Endothelial cell of umbilical vein (primary cell): ENCODE measurements at regions not wholly inside any gene's neighbourhood (a gene's known extent, or its start where the extent isn't known, plus 50 kb on each side); places are given as distances from the start of the nearest gene placed in this dataset.

Source experiments
- BruUV-seq: library from RNA; stranded (reverse); fragments of 400-500 nt; replicated peaks from 2 replicates; lab custom pipeline; 2021; lab: Mats Ljungman, UMichigan
- CTCF ChIA-PET: fragments of 300-600, 350-600 bp; sonication (Branson Sonifier 250); formaldehyde crosslinking; loops from one replicate; lab custom pipeline; 2021; ENCODE audit warnings: antibody characterized with exemption, inconsistent platforms; lab: Charles Lee
- POLR2A ChIA-PET: fragments of 300-600, 350-600 bp; sonication (Branson Sonifier 250); formaldehyde crosslinking; loops from one replicate; lab custom pipeline; 2021; ENCODE audit warnings: antibody characterized with exemption, inconsistent platforms; lab: Charles Lee
- DNase-seq: peaks from one replicate; pipeline ENCODE4 v3.0.0-alpha.2; 2011; ENCODE audit warnings: low read depth, low spot score
- FAIRE-seq: peaks from 2 replicates; lab custom pipeline; 2011; peaks lifted over from hg19 to GRCh38; lab: Jason Lieb, UNC
- H2AFZ ChIP-seq: 2 replicates; pipeline ENCODE4 v1.6.0; 2012; ENCODE audit warnings: low read depth, low read length, control low read depth, inconsistent platforms
- H3K27ac ChIP-seq: 2 replicates; pipeline ENCODE4 v1.5.1; 2011; ENCODE audit warnings: low read depth, mild to moderate bottlenecking, control low read depth, low read length, moderate library complexity; ENCODE audit not compliant: insufficient read depth
- H3K27me3 ChIP-seq, 2 experiments: 2 replicates each; pipeline versions ENCODE4 v1.6.0 to v1.6.1; 2011; ENCODE audit warnings: low read length in 2 of 2, mixed read lengths in 1 of 2; ENCODE audit not compliant: control insufficient read depth in 2 of 2, insufficient read depth in 2 of 2
- H3K36me3 ChIP-seq, 2 experiments: 2 replicates in 1 of 2; 3 replicates in 1 of 2; pipeline ENCODE4 v1.5.1; 2011; ENCODE audit warnings: low read length in 2 of 2, mild to moderate bottlenecking in 1 of 2, moderate library complexity in 1 of 2; ENCODE audit not compliant: control insufficient read depth in 2 of 2, insufficient read depth in 2 of 2; ENCODE audit errors: extremely low read depth in 1 of 2
- H3K4me1 ChIP-seq: 3 replicates; pipeline ENCODE4 v1.5.1; 2011; ENCODE audit warnings: mild to moderate bottlenecking, low read length; ENCODE audit not compliant: control insufficient read depth, insufficient read depth; ENCODE audit errors: extremely low read depth
- H3K4me2 ChIP-seq: 2 replicates; pipeline ENCODE4 v1.6.1; 2011; ENCODE audit warnings: low read length, control low read depth, mixed read lengths; ENCODE audit not compliant: insufficient read depth
- H3K4me3 ChIP-seq, 3 experiments: fragments of 200-600 bp in 1 of 3; sonication (generic), shearing (Covaris generic) in 1 of 3; replicated peaks in 1 of 3; 2 replicates each; pipeline ENCODE4 v1.5.1; 2011 to 2016; ENCODE audit warnings: control low read depth in 3 of 3, low read length in 3 of 3, mild to moderate bottlenecking in 2 of 3, inconsistent platforms in 1 of 3, low read depth in 1 of 3, moderate library complexity in 1 of 3; ENCODE audit not compliant: insufficient read depth in 1 of 3
- H3K79me2 ChIP-seq: 2 replicates; pipeline ENCODE4 v1.6.0; 2012; ENCODE audit warnings: low read length, inconsistent platforms; ENCODE audit not compliant: control insufficient read depth, insufficient read depth
- H3K9ac ChIP-seq: replicated peaks from 2 replicates; pipeline ENCODE3; 2011; ENCODE audit warnings: low read length, control low read depth; ENCODE audit not compliant: insufficient read depth; ENCODE audit errors: extremely low read depth
- H3K9me1 ChIP-seq: replicated peaks from 3 replicates; pipeline ENCODE4 v1.6.0; 2011; ENCODE audit warnings: mild to moderate bottlenecking, low read length; ENCODE audit not compliant: control insufficient read depth, insufficient read depth; ENCODE audit errors: extremely low read depth
- H3K9me3 ChIP-seq: replicated peaks from 2 replicates; pipeline ENCODE4 v1.5.1; 2012; ENCODE audit warnings: low read length, inconsistent platforms; ENCODE audit not compliant: control insufficient read depth, insufficient read depth
- H4K20me1 ChIP-seq: replicated peaks from 2 replicates; pipeline ENCODE3; 2011; ENCODE audit warnings: mild to moderate bottlenecking, low read length; ENCODE audit not compliant: control insufficient read depth, insufficient read depth; ENCODE audit errors: extremely low read depth
- CTCF ChIP-seq, 2 donors: IDR thresholded peaks; 1 replicate in 1 of 2; 2 replicates in 1 of 2; pipeline ENCODE4 v1.5.1; 2011; ENCODE audit warnings: low read length in 2 of 2, mild to moderate bottlenecking in 2 of 2, moderate library complexity in 2 of 2, control low read depth in 1 of 2, inconsistent platforms in 1 of 2, low read depth in 1 of 2; ENCODE audit not compliant: insufficient read depth in 1 of 2; ENCODE audit errors: extremely low read depth in 1 of 2
- EZH2 ChIP-seq: IDR thresholded peaks from 2 replicates; pipeline ENCODE4 v1.6.1; 2012; ENCODE audit warnings: borderline replicate concordance, low read depth, mild to moderate bottlenecking, moderate library complexity, low read length, inconsistent platforms; ENCODE audit not compliant: severe bottlenecking
- FOS ChIP-seq: IDR thresholded peaks from 2 replicates; pipeline ENCODE4 v1.6.1; 2011; ENCODE audit warnings: mild to moderate bottlenecking, low read length, moderate library complexity, borderline replicate concordance; ENCODE audit not compliant: insufficient read depth
- GATA2 ChIP-seq: IDR thresholded peaks from 2 replicates; pipeline ENCODE4 v1.7.0; 2011; ENCODE audit warnings: low read depth, mild to moderate bottlenecking, moderate library complexity, mixed read lengths, low read length; ENCODE audit not compliant: insufficient read length, insufficient read depth
- JUN ChIP-seq: IDR thresholded peaks from 2 replicates; pipeline ENCODE4 v1.6.1; 2011; ENCODE audit warnings: borderline replicate concordance, low read depth; ENCODE audit not compliant: insufficient read length, insufficient read depth
- MAX ChIP-seq: IDR thresholded peaks from 2 replicates; pipeline ENCODE4 v1.6.1; 2011; ENCODE audit not compliant: insufficient read depth, insufficient read length
- MYC ChIP-seq: IDR thresholded peaks from one replicate; pipeline ENCODE4 v1.6.1; 2011; ENCODE audit warnings: mild to moderate bottlenecking, low read depth, low read length
- POLR2A ChIP-seq: IDR thresholded peaks from 2 replicates; pipeline ENCODE4 v1.6.1; 2012; ENCODE audit warnings: low read depth, mild to moderate bottlenecking, control low read depth, low read length
- POLR2AphosphoS5 ChIP-seq: IDR thresholded peaks from 2 replicates; pipeline ENCODE4 v1.6.1; 2012; ENCODE audit warnings: low read depth, mild to moderate bottlenecking, control low read depth, low read length, moderate library complexity; ENCODE audit not compliant: insufficient read depth
- dilution Hi-C: fragments of 300-500 bp; cut with MboI; formaldehyde crosslinking; loops from one replicate; pipeline ENCODE4 v1.15.0; 2019; ENCODE audit warnings: low sequenced_read_pairs; ENCODE audit not compliant: extremely low pct_ligation_motif_present
- intact Hi-C: fragments of 100-400 bp; cut with micrococcal nuclease; formaldehyde crosslinking; loops from one replicate; pipeline ENCODE4 v1.10.0; 2022

- intact Hi-C loops: no loop called here
- H3K27ac ChIP-seq: no peak overlapping the region
- H3K79me2 ChIP-seq: no peaks in the 10 kb centered on the region
- no TSS peak for BruUV-seq
- ChIA-PET POLR2A (no interaction called here), CTCF (no interaction called here)
- no peak overlapping the region for H3K4me2 ChIP-seq
- H3K4me1 ChIP-seq: no peaks in the 10 kb centered on the region
- H3K9me1 ChIP-seq: no peaks in the 10 kb centered on the region
- no peak overlapping the region for H2AFZ ChIP-seq
- no peaks in the 10 kb centered on the region for H3K36me3 ChIP-seq
- H3K4me3 ChIP-seq: no peak overlapping the region
- H3K9ac ChIP-seq: no peak overlapping the region
- DNase-seq (no peak), FAIRE-seq (no peak)
- no peaks in the 10 kb centered on the region for H4K20me1 ChIP-seq
- TF ChIP-seq EZH2 (no peak), MAX (no peak), MYC (no peak), CTCF (IDR thresholded peaks at IDR 0.05; ENCODE audit: extremely low read depth in 1 of 2, insufficient read depth in 1 of 2, low read depth in 1 of 2, low read length in 2 of 2) (no peak), JUN (no peak), FOS (no peak), GATA2 (no peak), POLR2AphosphoS5 (no peak), POLR2A (no peak)
- peaks cover 4% of the 10 kb centered on the region for H3K9me3 ChIP-seq
- H3K27me3 ChIP-seq: no peaks in the 10 kb centered on the region
- dilution Hi-C loops: no loop called here
These were observed 545.1 kb downstream of the BRD1 start for GRCh38 chr22:49282596-49282995.
